WTC11 (cell line): ENCODE measurements at regions not wholly inside any gene's neighbourhood (a gene's known extent, or its start where the extent isn't known, plus 50 kb on each side); places are given as distances from the start of the nearest gene placed in this dataset.

Experiments
- ATF2 ChIP-seq: sonication (generic); formaldehyde crosslinking; IDR thresholded peaks from 2 replicates; pipeline ENCODE4 v1.8.1; 2022; ENCODE audit warnings: low read depth, missing genetic modification reagents, borderline replicate concordance
- ATF3 ChIP-seq: sonication (generic); formaldehyde crosslinking; conservative IDR thresholded peaks from 2 replicates; pipeline ENCODE4 v1.8.1; 2022; ENCODE audit warnings: mild to moderate bottlenecking, missing genetic modification reagents
- CTCF ChIP-seq: fragments of 200-600 bp; IDR thresholded peaks from 2 replicates; pipeline ENCODE4 v1.8.0; 2022; ENCODE audit warnings: antibody characterized with exemption
- MAX ChIP-seq: sonication (generic); formaldehyde crosslinking; IDR thresholded peaks from 2 replicates; pipeline ENCODE4 v1.8.0; 2022; ENCODE audit warnings: mild to moderate bottlenecking, missing genetic modification reagents
- MLX ChIP-seq: sonication (generic); formaldehyde crosslinking; IDR thresholded peaks from 2 replicates; pipeline ENCODE4 v1.8.1; 2023; ENCODE audit warnings: mild to moderate bottlenecking, missing genetic modification reagents, moderate library complexity
- PRDM15 ChIP-seq: sonication (generic); formaldehyde crosslinking; IDR thresholded peaks from 2 replicates; pipeline ENCODE4 v1.8.0; 2022; ENCODE audit warnings: missing genetic modification reagents
- TCF7 ChIP-seq: sonication (generic); formaldehyde crosslinking; IDR thresholded peaks from 2 replicates; pipeline ENCODE4 v1.8.0; 2022; ENCODE audit warnings: mild to moderate bottlenecking, low read depth, missing genetic modification reagents, moderate library complexity
- USF1 ChIP-seq: sonication (generic); formaldehyde crosslinking; IDR thresholded peaks from 2 replicates; pipeline ENCODE4 v1.8.0; 2022; ENCODE audit warnings: mild to moderate bottlenecking, missing genetic modification reagents
- USF2 ChIP-seq: sonication (generic); formaldehyde crosslinking; IDR thresholded peaks from 2 replicates; pipeline ENCODE4 v1.8.1; 2023; ENCODE audit warnings: mild to moderate bottlenecking, missing genetic modification reagents, moderate library complexity
- ZNF232 ChIP-seq: sonication (generic); formaldehyde crosslinking; IDR thresholded peaks from 2 replicates; pipeline ENCODE4 v1.8.0; 2022; ENCODE audit warnings: mild to moderate bottlenecking, missing genetic modification reagents
- ZNF281 ChIP-seq: sonication (generic); formaldehyde crosslinking; IDR thresholded peaks from 2 replicates; pipeline ENCODE4 v1.8.0; 2023; ENCODE audit warnings: mild to moderate bottlenecking, missing genetic modification reagents
- ZNF317 ChIP-seq: sonication (generic); formaldehyde crosslinking; IDR thresholded peaks from 2 replicates; pipeline ENCODE4 v1.8.1; 2023; ENCODE audit warnings: low read depth, mild to moderate bottlenecking, moderate library complexity, missing genetic modification reagents, borderline replicate concordance
- ZSCAN18 ChIP-seq: fragments of 250-450 bp; sonication (Bioruptor Pico); IDR thresholded peaks from 2 replicates; pipeline ENCODE4 v2.1.2; 2022; ENCODE audit warnings: mild to moderate bottlenecking, moderate library complexity

GRCh38 chr1:53400761-53401674, 58.2 kb upstream of the DMRTB1 start:
- TF ChIP-seq USF1 (CRISPR knock-in tag) (no peak), ZSCAN18 (CRISPR knock-in tag) (no peak), USF2 (CRISPR knock-in tag) (no peak), CTCF (no peak), ZNF281 (no peak), PRDM15 (CRISPR knock-in tag) (no peak), ZNF232 (CRISPR knock-in tag) (no peak), ZNF317 (CRISPR knock-in tag) (no peak), MAX (no peak), ATF2 (CRISPR knock-in tag) (no peak), ATF3 (CRISPR knock-in tag) (no peak), TCF7 (CRISPR knock-in tag) (no peak), MLX (CRISPR knock-in tag) (no peak)
